ENCODE measurements at regions not wholly inside any gene's neighbourhood (a gene's known extent, or its start where the extent isn't known, plus 50 kb on each side); places are given as distances from the start of the nearest gene placed in this dataset.

DNA sequence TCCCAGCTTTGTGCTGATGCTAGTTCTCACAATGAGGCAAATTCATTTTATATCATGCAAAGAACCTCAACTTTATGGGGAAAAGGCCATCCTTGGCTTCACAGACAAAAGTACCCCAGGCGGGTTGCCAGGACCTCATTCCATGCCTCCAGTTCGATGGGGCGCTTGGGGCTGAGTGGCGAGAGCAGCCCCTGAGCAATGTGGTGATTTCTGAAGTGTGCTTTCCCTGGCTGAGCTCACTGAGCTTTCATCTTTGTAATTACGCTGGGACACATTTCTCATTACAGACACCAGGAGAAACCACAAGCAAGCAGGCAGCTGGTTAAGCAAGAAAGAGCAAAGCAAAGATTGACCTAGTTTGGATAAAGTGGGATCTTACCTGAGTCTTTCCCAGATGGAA, 301.5 kb upstream of the CDH4 start:
- in situ Hi-C loops (cut with MboI; ENCODE audit: low sequenced_read_pairs) (no loop called here), dilution Hi-C loops (cut with HindIII; ENCODE audit: low sequenced_read_pairs, unreplicated experiment) (no loop called here)
- WGBS, 2 experiments (ENCODE audit: extremely low coverage in 2 of 2, insufficient read length in 1 of 2), result no CpG with 5 or more reads among the region's 5 CpGs

More for the DNA sequence above, 301.5 kb upstream of the CDH4 start:
- no peaks in the 10 kb centered on the region for H3K4me1 ChIP-seq (ENCODE audit: control insufficient read depth, insufficient read depth, low read length)
- H3K79me1 ChIP-seq (ENCODE audit: low read depth in 1 of 2, low read length in 2 of 2), result no peaks in the 10 kb centered on the region
- no peak overlapping the region for H2AK5ac ChIP-seq (ENCODE audit: low read depth, low read length)
- no peak overlapping the region for H3K4me2 ChIP-seq (ENCODE audit: low read depth, low read length)
- no peak overlapping the region for H3K14ac ChIP-seq (replicated peaks; ENCODE audit: low read depth, low read length)
- TF ChIP-seq, protein P1, sequence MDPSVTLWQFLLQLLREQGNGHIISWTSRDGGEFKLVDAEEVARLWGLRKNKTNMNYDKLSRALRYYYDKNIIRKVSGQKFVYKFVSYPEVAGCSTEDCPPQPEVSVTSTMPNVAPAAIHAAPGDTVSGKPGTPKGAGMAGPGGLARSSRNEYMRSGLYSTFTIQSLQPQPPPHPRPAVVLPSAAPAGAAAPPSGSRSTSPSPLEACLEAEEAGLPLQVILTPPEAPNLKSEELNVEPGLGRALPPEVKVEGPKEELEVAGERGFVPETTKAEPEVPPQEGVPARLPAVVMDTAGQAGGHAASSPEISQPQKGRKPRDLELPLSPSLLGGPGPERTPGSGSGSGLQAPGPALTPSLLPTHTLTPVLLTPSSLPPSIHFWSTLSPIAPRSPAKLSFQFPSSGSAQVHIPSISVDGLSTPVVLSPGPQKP (IDR thresholded peaks at IDR 0.05; ENCODE audit: borderline replicate concordance, low read depth, low read length), result no peak
- no peak for TF ChIP-seq MAZ (IDR thresholded peaks at IDR 0.05; ENCODE audit: borderline replicate concordance, low read depth, low read length)
- no peak for TF ChIP-seq RAD21 (IDR thresholded peaks at IDR 0.05; ENCODE audit: low read length)
- no peak for TF ChIP-seq MAFK (IDR thresholded peaks at IDR 0.05; ENCODE audit: low read depth, low read length)
- no peak for TF ChIP-seq CHD1 (IDR thresholded peaks at IDR 0.05; ENCODE audit: low read depth, low read length)
- no peak for TF ChIP-seq BHLHE40 (IDR thresholded peaks at IDR 0.05; ENCODE audit: low read depth, low read length)
- TF ChIP-seq, protein P2, sequence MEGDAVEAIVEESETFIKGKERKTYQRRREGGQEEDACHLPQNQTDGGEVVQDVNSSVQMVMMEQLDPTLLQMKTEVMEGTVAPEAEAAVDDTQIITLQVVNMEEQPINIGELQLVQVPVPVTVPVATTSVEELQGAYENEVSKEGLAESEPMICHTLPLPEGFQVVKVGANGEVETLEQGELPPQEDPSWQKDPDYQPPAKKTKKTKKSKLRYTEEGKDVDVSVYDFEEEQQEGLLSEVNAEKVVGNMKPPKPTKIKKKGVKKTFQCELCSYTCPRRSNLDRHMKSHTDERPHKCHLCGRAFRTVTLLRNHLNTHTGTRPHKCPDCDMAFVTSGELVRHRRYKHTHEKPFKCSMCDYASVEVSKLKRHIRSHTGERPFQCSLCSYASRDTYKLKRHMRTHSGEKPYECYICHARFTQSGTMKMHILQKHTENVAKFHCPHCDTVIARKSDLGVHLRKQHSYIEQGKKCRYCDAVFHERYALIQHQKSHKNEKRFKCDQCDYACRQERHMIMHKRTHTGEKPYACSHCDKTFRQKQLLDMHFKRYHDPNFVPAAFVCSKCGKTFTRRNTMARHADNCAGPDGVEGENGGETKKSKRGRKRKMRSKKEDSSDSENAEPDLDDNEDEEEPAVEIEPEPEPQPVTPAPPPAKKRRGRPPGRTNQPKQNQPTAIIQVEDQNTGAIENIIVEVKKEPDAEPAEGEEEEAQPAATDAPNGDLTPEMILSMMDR (conservative IDR thresholded peaks at IDR 0.05; ENCODE audit: low read depth, low read length), result no peak
- TF ChIP-seq SMC3 (IDR thresholded peaks at IDR 0.05; ENCODE audit: low read depth, low read length), result no peak
- no peaks in the 10 kb centered on the region for H3K27me3 ChIP-seq (ENCODE audit: control insufficient read depth, insufficient read depth, low read length)
- ATAC-seq (ENCODE audit: low read depth) (no peak), DNase-seq (no peak)
- peaks cover 31% of the 10 kb centered on the region for H3K9me3 ChIP-seq (ENCODE audit: control insufficient read depth, insufficient read depth, low read length)
- no peak overlapping the region for H2AFZ ChIP-seq (replicated peaks; ENCODE audit: low read length, poor library complexity)
- no peak overlapping the region for H3K18ac ChIP-seq (ENCODE audit: low read depth, low read length)
- H2BK20ac ChIP-seq (ENCODE audit: low read depth, low read length), result no peak overlapping the region
- H3K36me3 ChIP-seq (ENCODE audit: control insufficient read depth, insufficient read depth, low read length), result no peaks in the 10 kb centered on the region
- H2BK15ac ChIP-seq (ENCODE audit: low read depth, low read length), result no peak overlapping the region
- H4K5ac ChIP-seq (ENCODE audit: low read depth, low read length), result no peak overlapping the region
- no peak overlapping the region for H3K23ac ChIP-seq (ENCODE audit: low read depth, low read length)
- H3K9ac ChIP-seq (ENCODE audit: low read depth, low read length), result no peak overlapping the region
- BruUV-seq (replicated peaks), result no TSS peak
- H2BK5ac ChIP-seq (ENCODE audit: low read depth, low read length, poor library complexity, severe bottlenecking), result no peak overlapping the region
- intact Hi-C loops (cut with micrococcal nuclease), result no loop called here
- no peak overlapping the region for H2AK9ac ChIP-seq (replicated peaks; ENCODE audit: low read depth, low read length, poor library complexity)
- no peak overlapping the region for H3K27ac ChIP-seq (ENCODE audit: insufficient read depth, low read length)
- H4K8ac ChIP-seq (ENCODE audit: low read depth in 2 of 2, low read length in 2 of 2), result no peak overlapping the region
- H4K20me1 ChIP-seq (ENCODE audit: insufficient read depth, low read length), result no peaks in the 10 kb centered on the region
- ChIA-PET CTCF (no interaction called here), POLR2A (ENCODE audit: unreplicated experiment) (no interaction called here)
- H3K56ac ChIP-seq (ENCODE audit: extremely low read depth, insufficient read depth, low read length), result no peak overlapping the region
- no peak overlapping the region for H3K4ac ChIP-seq (ENCODE audit: low read depth, low read length)
- H4K91ac ChIP-seq (ENCODE audit: insufficient read depth, low read depth, low read length), result no peak overlapping the region
- no peak overlapping the region for H3K4me3 ChIP-seq (ENCODE audit: insufficient read depth, low read depth, low read length)
- no peak overlapping the region for H2BK120ac ChIP-seq (ENCODE audit: low read depth, low read length)
- no peaks in the 10 kb centered on the region for H3K9me1 ChIP-seq (ENCODE audit: insufficient read depth, low read length)
